A673 (cell line): ENCODE measurements at regions not wholly inside any gene's neighbourhood (a gene's known extent, or its start where the extent isn't known, plus 50 kb on each side); places are given as distances from the start of the nearest gene placed in this dataset.

ENCODE experiments used
- CTCF ChIP-seq: fragments of 300-800, 200-600 bp; sonication (generic); conservative IDR thresholded peaks from 2 replicates; pipeline ENCODE4 v1.5.1; 2017; ENCODE audit warnings: low read depth, mild to moderate bottlenecking, antibody characterized with exemption, low read length, moderate library complexity, mixed read lengths
- EZH2 ChIP-seq: fragments of 200-600 bp; sonication (generic); IDR thresholded peaks from 2 replicates; pipeline ENCODE4 v1.6.1; 2017; ENCODE audit warnings: borderline replicate concordance, low read depth, mild to moderate bottlenecking, mixed read lengths, antibody characterized with exemption, low read length; ENCODE audit not compliant: poor library complexity, severe bottlenecking

GRCh38 chr10:52955337-52955736 is 182.8 kb upstream of the MBL2 start:
- TF ChIP-seq CTCF (no peak), EZH2 (no peak)
